ENCODE measurements at regions not wholly inside any gene's neighbourhood (a gene's known extent, or its start where the extent isn't known, plus 50 kb on each side); places are given as distances from the start of the nearest gene placed in this dataset.

DNA sequence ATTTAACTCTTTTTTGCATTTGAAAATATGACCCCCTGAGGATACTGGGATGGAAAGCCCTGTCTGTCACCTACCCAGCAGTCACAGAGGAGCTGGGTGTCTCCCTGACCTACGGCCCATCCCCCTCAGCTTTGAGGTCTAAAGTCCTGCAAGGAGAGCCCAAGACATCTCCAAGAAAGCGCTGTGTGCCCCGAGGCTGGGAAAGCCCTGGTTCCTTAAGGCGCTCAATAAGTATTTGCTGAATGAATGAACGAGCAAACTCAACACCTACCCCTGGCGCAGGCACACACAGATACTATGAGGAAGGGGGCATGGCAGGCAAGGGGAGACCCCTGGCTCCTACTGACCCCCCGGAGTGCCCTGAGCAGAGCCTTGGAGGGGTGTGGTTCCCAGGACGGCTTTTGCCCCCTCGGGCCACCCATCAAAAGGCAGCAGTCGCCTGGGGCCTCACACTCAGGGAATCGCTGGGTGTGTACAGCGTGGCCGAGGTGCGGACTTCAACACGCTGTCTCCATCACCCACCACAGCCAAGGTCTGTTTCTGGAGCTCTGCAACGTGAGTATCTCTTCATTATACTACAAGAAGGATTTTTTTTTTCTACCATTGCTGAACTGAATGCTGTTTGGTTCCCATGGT lies 211.6 kb downstream of the ERCC6L2 start:
- DNase-seq = no peak

DNA sequence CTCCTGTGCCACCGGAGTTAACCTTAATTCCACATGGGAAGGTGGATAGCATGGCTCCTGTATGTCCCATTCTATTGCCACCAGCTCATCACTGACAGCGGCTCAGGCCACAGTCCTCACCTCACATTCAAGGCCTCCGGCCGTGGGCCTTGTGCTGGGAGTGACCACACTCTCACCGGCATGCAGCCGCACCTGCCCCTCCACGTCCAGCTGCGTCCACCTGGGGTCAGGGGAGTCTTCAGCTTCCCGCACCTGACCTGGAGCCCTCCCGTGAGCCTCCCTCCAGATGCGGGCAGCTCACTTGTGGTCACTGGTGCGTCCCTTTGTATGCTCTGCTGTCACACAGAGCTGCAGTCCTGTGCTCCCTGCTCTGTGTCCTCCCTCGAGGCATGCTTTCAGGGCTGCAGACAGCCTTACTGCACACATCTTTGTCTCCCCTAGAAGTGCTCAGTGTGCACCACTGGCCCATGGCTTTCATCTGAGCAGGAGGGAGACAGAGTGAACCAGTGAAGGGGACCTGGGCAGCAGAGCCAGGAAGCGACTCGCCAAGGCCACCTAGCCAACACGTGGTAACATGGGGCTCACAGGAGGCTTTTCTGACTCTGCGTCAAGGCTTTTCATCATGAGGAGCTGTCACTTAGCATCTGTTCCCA lies 210.1 kb downstream of the ERCC6L2 start:
- DNase-seq = no peak

DNA sequence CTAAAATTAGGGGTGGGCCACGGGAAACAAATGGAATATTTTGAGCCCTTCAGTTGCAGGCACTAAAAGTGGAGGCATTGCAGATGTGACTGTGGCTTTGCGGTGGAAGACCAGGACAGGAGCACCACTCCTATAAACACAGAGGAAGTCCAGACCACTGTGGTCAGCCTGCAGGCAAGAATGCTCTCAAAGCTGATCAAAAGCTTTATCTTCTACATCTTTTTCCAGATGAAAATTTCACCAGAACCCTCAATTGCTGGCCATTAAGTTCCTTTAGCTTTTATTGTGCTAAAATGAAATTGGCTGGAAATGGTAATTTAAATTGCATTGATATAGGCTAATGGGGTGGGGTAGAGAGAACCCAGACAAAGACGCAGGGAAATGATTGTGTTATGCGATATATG lies 208.8 kb downstream of the ERCC6L2 start:
- DNase-seq = no peak

DNA sequence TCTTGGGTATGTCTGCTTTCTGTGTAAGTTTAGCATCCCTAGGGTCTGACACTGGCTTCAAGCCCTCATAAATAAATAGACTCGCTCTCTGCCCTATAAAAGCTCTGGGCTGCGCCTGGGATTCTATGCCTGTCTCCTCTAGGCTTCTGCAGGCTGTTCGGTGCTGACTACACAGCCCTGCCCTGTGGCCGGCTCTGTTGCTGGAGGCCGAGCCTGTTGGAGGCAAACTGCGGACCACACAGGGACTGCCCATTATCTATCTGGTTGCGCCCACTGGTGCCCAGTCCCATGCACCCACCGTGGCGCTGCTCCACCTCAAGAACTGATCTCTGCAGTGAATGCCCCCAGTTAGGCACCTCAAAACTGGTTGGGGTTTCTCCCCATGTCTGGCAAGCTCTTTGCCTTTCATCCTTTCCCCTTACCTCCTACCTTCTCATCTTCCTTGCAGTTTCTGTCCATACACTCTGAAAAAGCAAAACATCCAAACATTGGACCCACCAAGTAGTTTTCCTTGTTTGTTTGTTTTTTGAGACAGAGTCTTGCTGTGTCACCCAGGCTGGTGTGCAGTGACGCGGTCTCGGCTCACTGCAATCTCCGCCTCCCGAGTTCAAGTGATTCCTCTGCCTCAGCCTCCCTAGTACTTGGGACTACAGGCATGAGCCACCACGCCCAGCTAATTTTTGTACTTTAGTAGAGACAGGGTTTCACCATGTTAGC lies 207.2 kb downstream of the ERCC6L2 start:
- DNase-seq = no peak

DNA sequence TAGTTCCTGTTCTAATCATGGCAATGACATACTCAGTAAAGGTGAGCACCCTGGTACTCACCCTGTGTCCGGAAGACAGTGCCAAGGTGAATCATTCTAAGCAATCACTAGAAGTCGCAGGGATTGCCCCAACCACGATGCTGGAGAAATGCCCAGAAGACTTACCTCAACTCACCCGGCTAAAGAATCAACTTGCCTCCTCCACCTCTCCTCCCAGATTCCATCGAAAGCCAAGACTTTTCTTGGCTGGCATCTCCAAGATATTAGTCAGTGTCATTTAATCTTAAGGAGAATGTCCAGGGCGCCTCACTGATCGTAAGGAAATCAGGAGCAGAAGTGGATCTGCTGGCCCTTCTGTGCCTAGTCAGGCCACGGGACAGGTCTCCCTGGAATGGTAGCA lies 204.9 kb downstream of the ERCC6L2 start:
- no peak for DNase-seq

DNA sequence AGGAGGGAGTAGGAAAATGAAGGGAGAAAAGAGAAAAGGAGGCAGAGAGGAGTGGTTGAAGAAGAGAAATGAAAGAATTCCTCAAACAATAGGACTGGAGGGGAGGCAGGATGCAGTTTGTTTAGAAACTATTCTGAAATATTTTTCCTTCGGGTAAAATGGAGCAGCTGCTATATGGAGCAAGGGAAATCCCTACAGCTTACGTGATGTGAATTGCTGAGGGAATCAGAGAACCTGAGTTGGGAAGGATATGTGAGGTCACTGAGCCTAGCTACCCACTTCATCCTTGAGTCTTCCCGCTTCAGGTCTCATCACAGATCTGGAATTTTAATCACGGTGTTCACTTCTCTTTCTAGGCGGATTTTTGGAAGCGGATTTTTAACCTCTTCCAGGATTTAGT lies 204.3 kb downstream of the ERCC6L2 start:
- DNase-seq = no peak

DNA sequence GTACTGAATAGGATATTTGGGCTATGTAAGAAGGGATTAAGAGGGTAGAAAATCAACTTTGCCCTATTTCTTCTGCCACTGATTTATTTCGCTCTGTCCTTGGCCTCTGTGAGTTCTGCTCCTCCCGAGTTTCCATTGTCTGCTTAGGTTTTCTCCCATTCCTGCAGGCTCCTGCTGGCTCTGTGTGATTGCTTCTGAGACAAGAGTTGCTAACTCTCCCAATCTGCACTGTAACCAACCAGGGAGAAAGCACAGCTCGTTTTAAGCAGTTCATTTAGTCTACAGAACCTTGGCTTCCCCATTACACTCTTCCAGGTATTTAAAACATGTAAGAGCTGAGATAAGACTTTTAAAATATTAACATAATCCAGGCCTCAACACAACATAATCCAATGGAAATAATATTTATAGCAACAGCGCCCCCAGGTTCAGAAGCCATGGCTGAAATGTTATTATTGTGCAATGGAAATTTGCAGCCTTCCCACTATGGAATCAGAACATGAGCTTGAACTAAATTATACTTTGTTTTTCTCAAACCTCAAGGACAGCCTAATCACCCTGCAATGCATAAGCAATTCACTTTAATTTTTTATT lies 203.5 kb downstream of the ERCC6L2 start:
- no peak for DNase-seq

DNA sequence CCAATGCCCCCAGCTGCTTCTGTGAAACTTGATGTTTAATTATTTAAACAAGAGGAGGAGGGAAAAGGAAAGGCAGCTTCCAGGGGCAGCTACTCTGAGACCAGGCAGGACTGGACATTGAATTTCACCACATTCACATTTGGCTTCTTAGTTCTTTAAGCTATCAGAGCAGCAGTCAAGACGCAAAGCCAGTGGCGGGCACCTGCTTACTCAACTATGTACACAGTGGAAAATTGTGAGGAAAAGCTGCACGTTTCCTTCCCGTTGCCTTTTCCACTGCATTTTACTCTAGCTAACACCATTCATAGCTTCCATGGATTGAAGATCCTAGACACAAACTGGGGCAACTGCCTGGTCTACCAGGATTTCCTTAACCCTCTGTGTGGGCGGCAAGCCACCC lies 200.3 kb downstream of the ERCC6L2 start:
- no peak for DNase-seq

DNA sequence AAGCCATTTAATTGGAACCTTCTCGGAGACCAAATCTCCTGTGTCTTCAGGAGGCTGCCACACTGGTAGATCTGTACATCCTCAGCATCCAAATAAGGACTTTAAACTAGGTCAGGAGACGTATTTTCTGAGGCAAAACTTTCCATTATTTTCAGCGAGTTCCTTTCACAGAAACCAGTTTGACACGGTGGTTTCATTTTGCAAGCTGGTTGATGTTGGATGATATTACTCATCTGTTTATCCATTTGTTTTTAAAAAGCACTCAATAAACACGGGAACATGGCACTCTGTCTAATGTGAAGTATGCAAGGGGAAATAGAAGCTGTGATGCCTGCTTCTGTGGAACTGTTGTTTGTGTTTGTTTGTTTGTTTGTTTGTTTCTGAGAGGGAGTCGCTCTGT lies 199.6 kb downstream of the ERCC6L2 start:
- no peak for DNase-seq

DNA sequence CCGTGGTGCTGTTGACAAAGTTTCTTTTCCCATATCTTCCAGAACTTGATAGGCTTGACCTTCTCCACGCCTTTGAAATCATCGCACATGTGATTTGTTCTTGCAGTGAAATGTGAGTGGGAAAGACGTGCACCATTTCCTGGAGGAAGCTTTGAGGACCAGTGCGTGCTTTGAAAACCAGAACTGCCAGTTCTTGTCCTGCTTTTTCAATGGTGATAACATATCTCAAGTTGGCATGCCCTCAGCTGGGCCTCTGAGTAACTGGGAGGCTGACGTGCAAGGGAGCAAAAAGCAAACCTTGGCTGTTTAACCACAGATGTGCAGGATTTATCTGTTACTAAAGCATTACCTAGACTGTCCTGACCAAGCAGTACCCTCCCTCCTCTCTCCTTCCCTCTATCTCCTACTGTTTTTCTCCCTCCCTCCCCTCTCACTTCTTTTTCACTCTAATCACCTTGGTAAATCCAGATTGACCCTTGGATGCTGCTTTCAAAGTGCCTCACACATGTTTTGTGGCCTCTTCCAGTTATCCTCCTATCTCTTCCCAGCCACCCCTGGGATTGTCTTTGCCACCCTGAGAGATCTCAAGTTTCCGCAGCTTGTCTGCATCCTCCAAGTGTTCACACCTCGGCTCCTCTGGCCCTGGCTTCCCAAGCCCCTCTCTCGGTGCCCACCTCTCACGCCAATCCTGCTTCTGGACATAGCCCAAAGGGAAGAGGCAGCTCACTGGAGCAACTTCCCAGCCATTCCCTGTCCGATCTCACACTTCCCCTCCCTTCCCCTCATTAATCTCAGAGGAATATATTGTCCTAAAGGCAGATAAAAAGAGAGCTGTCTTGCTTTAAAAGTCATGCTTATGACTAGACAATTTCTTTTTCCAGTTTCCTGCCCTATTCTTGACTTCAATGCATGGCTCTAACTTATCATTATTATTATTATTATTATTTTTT lies 198.3 kb downstream of the ERCC6L2 start:
- DNase-seq = no peak

DNA sequence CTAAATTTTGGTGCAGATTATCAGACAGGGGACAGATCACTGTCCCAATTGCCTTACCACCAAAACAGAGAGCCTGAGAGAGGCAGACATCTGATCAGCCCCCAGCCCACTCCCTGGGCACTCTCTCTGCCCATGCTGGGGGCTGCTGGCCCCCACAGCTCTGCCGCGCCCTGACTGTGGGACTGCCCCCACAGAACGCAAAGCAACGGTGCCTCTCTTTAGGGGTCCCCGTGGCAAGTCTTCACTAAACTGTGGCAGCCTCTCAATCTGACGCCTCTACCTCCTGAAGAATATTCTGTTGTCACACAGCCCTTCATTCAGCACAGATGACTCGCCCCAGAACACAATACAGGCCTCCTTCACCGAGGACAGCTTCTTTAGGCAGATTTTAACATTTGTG lies 197.4 kb downstream of the ERCC6L2 start:
- no peak for DNase-seq

DNA sequence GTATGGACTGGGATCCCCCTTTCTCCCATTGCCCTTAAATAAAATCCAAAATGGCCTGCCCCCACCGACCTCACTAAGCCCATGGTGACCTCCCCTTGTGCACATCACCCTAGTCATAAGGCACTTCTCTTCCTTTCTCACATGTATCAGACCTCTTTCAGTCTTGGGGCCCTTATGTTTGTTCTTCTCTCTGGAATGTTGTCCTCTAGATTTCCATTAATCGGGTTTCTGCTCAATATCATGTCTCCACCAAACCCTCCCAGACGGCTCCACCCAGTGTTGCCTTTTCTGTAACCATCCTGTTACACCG lies 196.3 kb downstream of the ERCC6L2 start:
- DNase-seq = no peak

DNA sequence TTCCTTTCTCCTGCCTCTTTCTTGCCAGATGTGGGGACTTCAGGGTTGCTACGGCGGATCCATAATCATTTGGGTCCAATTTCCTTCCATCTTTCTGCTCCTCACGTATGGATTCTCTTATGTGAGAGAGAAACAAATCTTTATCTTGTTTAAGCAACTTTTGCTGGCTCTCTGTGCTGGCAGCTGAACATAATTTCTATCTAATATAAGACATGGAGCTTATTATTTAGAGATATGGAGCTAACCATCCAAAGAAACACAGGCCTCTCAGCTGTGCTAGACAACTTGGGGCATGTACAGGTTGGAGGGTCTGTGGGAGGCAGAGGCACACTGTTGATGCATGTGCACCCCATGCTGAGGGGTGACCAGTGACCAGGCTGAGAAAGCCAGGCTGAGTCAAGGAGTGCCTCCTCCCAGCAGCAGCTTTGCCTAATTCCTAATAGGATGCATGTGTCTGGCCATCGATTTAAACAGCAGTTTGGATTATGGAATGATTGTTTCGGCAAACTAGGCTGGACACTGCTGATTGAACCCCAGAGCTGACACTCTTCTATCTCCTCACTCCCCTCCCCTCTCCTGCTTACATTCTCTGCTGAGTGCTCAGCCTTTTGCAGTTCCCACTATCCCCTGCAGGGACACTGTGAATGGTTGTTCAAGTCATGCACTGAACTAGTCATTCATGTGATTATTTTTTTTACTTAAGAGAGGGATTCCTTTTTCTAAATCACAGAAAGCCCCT lies 195.8 kb downstream of the ERCC6L2 start:
- no peak for DNase-seq

DNA sequence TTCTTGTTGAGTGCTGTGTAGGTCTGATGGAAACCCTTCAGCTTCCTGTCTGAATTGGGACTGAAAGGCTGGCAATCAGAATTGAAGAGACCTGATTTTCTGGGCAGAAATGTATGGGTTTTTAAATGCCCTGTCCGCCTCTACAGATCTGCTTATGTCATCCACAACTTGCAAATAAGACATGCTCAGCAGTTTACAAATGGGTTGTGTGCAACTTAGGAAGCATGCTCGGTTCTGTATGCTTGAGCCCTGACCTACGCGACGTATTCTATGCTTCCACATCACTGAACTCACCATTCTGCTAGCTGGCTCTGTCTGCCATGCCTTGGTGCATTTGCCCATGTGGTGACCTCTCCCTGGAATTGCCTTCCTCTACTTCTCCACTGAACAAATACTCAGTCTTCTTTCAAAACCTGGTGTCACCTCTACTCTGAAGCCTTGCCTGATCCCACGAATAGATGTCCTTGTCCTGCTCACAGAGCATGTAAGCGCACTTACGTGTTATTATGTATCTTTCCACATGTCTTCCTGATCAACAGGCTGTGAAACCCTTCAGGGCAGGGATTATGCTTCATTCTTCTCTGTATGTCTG lies 194.2 kb downstream of the ERCC6L2 start:
- no peak for DNase-seq

DNA sequence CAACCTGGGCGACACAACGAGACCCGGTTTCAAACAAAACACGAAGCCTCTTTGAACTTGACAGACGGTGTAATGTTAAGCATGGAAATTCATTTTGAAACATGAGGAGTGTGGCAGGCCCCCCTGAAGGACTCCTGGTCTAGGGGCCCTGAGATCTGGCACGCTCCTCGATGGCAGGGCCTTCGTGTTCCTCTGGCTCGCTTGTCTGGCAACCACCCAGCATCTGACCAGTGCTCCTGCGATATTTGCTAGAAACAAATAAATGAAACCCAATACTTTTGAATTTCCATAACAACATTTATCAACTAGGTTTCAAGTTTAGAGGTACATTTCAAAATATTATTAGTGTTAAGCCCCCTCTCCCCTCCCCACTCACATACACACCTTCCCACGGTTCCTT lies 193.0 kb downstream of the ERCC6L2 start:
- DNase-seq = no peak

DNA sequence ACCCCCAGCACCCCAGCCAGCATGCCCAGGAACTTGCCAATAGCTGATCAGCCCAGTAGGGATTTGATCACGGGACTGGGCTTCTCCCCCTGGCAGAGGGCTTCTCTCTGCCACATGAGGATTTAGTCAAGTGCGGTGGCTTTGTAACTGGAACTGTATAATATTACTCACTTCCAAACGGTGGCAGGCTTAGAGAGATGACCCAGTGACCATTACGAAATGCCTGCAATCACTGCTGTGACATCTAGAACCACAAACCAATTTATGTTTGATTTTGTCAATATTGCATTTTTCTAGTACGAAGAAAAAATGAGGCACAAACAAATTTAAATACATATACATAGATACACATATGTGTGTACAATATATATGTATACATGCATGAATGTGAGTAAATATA lies 192.1 kb downstream of the ERCC6L2 start:
- no peak for DNase-seq

DNA sequence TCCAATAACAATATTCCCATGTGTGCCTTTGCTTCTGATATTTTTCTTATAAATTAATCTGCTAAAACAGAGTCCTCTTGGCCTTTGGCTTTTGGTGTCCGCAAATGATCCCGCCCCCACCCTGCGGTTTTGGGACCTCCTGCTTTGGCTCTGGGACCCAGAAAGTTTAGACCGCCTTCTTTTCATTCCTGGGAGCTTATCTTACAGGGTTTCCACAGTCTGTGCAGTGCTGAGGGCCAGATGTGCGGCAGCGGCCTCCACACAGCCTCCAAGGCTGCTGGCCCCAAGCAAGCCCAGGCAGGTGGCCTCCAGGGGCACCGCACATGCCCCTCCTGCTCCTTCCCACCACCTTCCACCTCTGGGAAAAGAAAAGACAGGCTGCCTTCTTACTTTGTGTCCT lies 191.5 kb downstream of the ERCC6L2 start:
- DNase-seq = no peak

DNA sequence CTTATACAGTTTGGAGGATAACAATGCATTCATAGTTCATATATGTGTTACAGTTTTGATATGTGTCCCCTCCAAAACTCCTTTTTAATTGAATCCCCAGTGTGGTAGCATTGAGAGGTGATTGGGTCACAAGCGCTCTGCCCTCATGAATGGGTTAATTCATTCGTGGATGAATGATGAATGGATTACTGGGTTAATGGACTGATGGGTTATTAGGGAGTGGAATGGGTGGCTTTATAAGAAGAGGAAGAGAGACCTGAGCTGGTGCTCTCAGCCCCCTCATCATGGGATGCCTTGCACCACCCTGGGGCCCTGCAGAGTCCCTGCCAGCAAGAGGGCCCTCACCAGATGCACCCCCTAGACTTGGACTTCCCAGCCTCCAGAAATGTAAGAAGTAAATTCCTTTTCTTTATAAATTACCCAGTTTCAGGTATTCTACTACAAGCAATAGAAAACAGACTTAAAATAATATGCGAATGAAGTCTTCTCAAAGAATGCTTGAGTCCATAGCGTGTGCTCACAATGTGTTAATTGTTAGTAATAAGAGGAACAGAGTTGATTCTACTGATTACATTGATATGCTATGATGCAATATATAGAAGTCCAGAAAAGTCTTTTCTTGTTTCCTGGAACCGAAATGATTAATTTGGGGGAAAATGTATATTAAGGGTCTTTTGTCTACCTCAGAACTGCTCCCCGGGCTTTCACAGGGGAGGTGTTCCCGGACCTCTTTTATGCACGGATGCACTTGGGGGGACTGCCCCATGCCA lies 190.2 kb downstream of the ERCC6L2 start:
- no peak for DNase-seq

DNA sequence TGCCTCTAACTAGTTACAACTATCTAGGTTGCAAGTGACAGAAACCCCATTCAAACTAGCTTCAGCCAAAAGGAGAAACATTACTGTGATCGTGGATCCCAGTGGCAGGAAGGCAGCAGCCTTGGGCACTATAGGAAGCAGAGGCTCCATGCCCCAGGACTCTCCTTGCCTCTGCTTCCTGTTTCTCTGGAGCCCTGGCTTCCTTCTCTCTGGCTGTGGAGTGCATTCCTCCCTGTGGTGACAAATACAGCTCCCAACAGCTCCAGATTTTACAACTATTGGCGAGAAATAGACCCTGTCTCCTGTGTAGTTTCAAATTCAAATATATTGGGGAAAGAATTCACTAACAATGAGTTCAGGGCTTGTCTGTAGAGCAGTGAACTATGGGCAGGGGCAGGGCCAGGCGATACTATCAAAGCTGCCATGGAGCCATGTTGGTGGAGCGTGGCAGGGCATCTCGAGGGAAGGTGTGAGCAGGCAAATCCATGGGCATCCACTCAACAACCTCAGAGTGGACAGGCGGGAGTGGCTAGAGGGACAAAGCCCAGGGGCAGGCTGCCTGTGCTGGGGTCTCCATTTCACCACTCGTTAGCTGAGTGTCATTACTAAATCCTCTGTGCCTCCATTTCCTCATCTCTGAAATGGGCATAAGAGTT lies 189.5 kb downstream of the ERCC6L2 start:
- no peak for DNase-seq

DNA sequence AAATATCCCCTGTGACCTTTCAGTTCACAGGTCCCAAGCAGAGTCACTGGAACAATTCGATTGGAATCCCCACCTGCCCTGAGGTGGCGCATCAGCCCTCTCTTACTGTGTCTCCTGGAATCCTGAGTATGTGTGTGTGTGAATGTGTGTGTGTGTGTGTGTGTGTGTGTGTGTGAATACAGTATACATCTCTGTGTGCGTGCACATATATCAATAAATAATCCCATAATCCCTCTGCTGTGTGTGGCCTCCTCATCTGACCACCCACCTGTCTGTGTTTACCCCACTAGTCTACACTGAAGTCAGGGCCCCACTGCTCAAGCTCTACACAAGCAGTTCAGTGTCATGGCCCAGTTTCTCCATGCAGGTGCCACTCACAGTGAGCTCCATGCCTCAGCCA lies 187.4 kb downstream of the ERCC6L2 start:
- no peak for DNase-seq

DNA sequence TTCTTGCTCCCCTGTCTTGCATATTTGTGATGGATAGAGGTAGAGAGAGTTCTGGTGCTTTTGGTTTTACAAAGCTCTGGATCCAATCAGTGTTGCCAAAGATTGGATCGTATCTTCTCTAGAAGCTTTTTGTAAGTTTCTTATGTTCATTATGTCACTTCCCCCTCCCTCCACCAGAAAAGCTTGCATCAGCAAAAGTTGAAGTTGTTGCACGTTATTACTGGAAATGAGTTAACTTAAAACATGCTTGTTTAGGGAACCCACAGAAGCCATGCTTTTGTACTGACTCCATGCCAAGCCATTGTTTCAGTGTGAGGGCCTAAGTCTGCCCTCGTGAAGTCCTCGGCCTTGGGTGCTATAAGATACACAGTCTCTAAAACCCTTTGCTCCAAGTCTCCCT lies 186.5 kb downstream of the ERCC6L2 start:
- no peak for DNase-seq
